OCI-LY1 (cell line): ENCODE measurements at regions not wholly inside any gene's neighbourhood (a gene's known extent, or its start where the extent isn't known, plus 50 kb on each side); places are given as distances from the start of the nearest gene placed in this dataset.

Source experiments
- EZH2 ChIP-seq: fragments of 200-600 bp; sonication (generic), shearing (Covaris generic); IDR thresholded peaks from 2 replicates; pipeline ENCODE4 v1.8.0; 2017; ENCODE audit warnings: borderline replicate concordance, mixed run types, mild to moderate bottlenecking, antibody characterized with exemption, low read length, moderate library complexity, mixed read lengths
- TF ChIP-seq, protein P1 (sequence below): fragments of 200-600 bp; sonication (generic), shearing (Covaris generic); IDR thresholded peaks from 2 replicates; pipeline ENCODE4 v1.5.1; 2017; ENCODE audit warnings: mild to moderate bottlenecking, antibody characterized with exemption, low read length, moderate library complexity, mixed read lengths

DNA sequence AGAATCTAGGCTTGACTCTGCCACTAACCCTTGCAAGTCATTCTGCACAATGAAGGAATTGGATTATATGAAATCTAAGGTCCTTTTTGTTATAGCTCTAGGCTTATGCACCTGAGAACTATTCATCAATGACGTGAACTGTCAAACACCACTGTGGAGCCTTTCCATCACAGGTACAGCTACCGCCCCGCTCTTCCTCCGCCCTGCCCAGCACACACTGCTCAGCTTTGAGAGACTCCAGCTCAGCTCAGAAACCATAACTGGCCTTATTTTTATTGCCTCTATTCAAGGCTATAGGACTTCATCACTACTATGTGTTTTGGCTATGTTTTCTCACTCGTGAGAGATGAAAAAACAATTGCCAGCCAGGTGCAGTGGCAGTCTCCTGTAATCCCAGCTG lies 88.2 kb upstream of the RPL34 start:
- TF ChIP-seq, protein P1, sequence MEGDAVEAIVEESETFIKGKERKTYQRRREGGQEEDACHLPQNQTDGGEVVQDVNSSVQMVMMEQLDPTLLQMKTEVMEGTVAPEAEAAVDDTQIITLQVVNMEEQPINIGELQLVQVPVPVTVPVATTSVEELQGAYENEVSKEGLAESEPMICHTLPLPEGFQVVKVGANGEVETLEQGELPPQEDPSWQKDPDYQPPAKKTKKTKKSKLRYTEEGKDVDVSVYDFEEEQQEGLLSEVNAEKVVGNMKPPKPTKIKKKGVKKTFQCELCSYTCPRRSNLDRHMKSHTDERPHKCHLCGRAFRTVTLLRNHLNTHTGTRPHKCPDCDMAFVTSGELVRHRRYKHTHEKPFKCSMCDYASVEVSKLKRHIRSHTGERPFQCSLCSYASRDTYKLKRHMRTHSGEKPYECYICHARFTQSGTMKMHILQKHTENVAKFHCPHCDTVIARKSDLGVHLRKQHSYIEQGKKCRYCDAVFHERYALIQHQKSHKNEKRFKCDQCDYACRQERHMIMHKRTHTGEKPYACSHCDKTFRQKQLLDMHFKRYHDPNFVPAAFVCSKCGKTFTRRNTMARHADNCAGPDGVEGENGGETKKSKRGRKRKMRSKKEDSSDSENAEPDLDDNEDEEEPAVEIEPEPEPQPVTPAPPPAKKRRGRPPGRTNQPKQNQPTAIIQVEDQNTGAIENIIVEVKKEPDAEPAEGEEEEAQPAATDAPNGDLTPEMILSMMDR: no peak
- TF ChIP-seq EZH2: no peak
